ENCODE measurements at regions not wholly inside any gene's neighbourhood (a gene's known extent, or its start where the extent isn't known, plus 50 kb on each side); places are given as distances from the start of the nearest gene placed in this dataset.

GRCh38 chr18:47754311-47755101, 176.0 kb downstream of the SMAD2 start:
- peaks cover 5% of the 10 kb centered on the region for H3K9me3 ChIP-seq
- no peaks in the 10 kb centered on the region for H3F3A ChIP-seq (replicated peaks; ENCODE audit: insufficient read depth)
- ChIA-PET POLR2A (no interaction called here), CTCF (interaction anchor here (0.5 to 8.0 kb wide), 51 partner anchors 9 to 836 kb away, joined by 3 to 101 read pairs (median 3); partner anchors contain the start of genes HDHD2, KATNAL2, PIAS2 and SKOR2)
- no peaks in the 10 kb centered on the region for H4K20me1 ChIP-seq (ENCODE audit: insufficient read depth)
- H3K4me1 ChIP-seq (ENCODE audit: control insufficient read depth in 1 of 2, insufficient read depth in 2 of 2, low read depth in 1 of 2, low read length in 1 of 2), result no peaks in the 10 kb centered on the region
- no peak overlapping the region for H2AFZ ChIP-seq (ENCODE audit: low read depth)
- H3K79me2 ChIP-seq (ENCODE audit: insufficient read depth), result no peaks in the 10 kb centered on the region
- no peak overlapping the region for H3K27ac ChIP-seq (ENCODE audit: low read depth in 2 of 2, low read length in 1 of 2)
- peak; percentile 84 for DNase-seq
- H3K4me3 ChIP-seq (ENCODE audit: low read depth in 2 of 2, low read length in 1 of 2), result peak overlapping the region in 1 of 2 experiments; percentile 54; a peak in 1 of 4 replicates
- no peak overlapping the region for H3K9ac ChIP-seq
- H3K36me3 ChIP-seq (replicated peaks in 1 of 2; ENCODE audit: control insufficient read depth in 1 of 2, insufficient read depth in 2 of 2, low read length in 1 of 2), result no peaks in the 10 kb centered on the region
- WGBS (ENCODE audit: low lambda C conversion rate), result 58% methylated on average over 26 of the region's 29 CpGs
- no peak for TF ChIP-seq POLR2AphosphoS5 (IDR thresholded peaks at IDR 0.05; ENCODE audit: low read depth, low read length)
- TF ChIP-seq MEF2A (IDR thresholded peaks at IDR 0.05; ENCODE audit: borderline replicate concordance, low read depth), result no peak
- no peak for TF ChIP-seq FOSL2 (IDR thresholded peaks at IDR 0.05; ENCODE audit: borderline replicate concordance, low read depth)
- TF ChIP-seq ELF1 (IDR thresholded peaks at IDR 0.05), result no peak
- TF ChIP-seq FOXM1 (IDR thresholded peaks at IDR 0.05; ENCODE audit: low read depth), result no peak
- TF ChIP-seq CTCF (IDR thresholded peaks at IDR 0.05), result peak; percentile 68
- TF ChIP-seq RCOR1 (IDR thresholded peaks at IDR 0.05; ENCODE audit: low read length), result no peak
- TF ChIP-seq NFIC (IDR thresholded peaks at IDR 0.05; ENCODE audit: borderline replicate concordance), result no peak
- TF ChIP-seq TEAD4 (IDR thresholded peaks at IDR 0.05; ENCODE audit: borderline replicate concordance, insufficient read depth), result no peak
- TF ChIP-seq, protein P1, sequence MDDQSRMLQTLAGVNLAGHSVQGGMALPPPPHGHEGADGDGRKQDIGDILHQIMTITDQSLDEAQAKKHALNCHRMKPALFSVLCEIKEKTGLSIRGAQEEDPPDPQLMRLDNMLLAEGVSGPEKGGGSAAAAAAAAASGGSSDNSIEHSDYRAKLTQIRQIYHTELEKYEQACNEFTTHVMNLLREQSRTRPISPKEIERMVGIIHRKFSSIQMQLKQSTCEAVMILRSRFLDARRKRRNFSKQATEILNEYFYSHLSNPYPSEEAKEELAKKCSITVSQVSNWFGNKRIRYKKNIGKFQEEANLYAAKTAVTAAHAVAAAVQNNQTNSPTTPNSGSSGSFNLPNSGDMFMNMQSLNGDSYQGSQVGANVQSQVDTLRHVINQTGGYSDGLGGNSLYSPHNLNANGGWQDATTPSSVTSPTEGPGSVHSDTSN (IDR thresholded peaks at IDR 0.05), result no peak
- no peak for TF ChIP-seq YY1 (IDR thresholded peaks at IDR 0.05; ENCODE audit: low read depth)
- TF ChIP-seq SMC3 (IDR thresholded peaks at IDR 0.05; ENCODE audit: low read depth, low read length), result peak; percentile 31; the same call in 1 of the 2 replicates
- TF ChIP-seq NRF1 (IDR thresholded peaks at IDR 0.05; ENCODE audit: low read depth, low read length), result no peak
- peak; percentile 69 for TF ChIP-seq RAD21 (IDR thresholded peaks at IDR 0.05; ENCODE audit: low read length)
- TF ChIP-seq USF1 (IDR thresholded peaks at IDR 0.05; ENCODE audit: borderline replicate concordance, low read depth), result no peak
- TF ChIP-seq IRF3 (IDR thresholded peaks at IDR 0.05; ENCODE audit: low read depth, low read length), result no peak
- H3K4me2 ChIP-seq, result no peak overlapping the region
- H3K27me3 ChIP-seq (ENCODE audit: insufficient read depth), result no peaks in the 10 kb centered on the region
- H3K9me2 ChIP-seq, result no peaks in the 10 kb centered on the region

All from SK-N-SH (cell line).